PC-3 (cell line): ENCODE measurements at regions not wholly inside any gene's neighbourhood (a gene's known extent, or its start where the extent isn't known, plus 50 kb on each side); places are given as distances from the start of the nearest gene placed in this dataset.

ENCODE experiments used
- ATAC-seq: fragments of 200-7000 bp; cut with Tn5 transposase; 2 replicates; pipeline ENCODE4 v1.9.1; 2020; ENCODE audit warnings: mild to moderate bottlenecking, moderate library complexity
- BruUV-seq: library from RNA; stranded (reverse); fragments of 400-500 nt; replicated peaks from 2 replicates; lab custom pipeline; 2021; lab: Mats Ljungman, UMichigan
- CTCF ChIA-PET: fragments of 300-600 bp; sonication (Branson Sonifier 250); formaldehyde crosslinking; loops from one replicate; lab custom pipeline; 2022; ENCODE audit warnings: antibody characterized with exemption; lab: Charles Lee
- POLR2A ChIA-PET: fragments of 300-600 bp; sonication (Branson Sonifier 250); formaldehyde crosslinking; loops from one replicate; lab custom pipeline; 2022; ENCODE audit warnings: antibody characterized with exemption; ENCODE audit not compliant: unreplicated experiment; lab: Charles Lee
- DNase-seq: peaks from one replicate; pipeline ENCODE4 v3.0.0-alpha.2; 2015
- H2AFZ ChIP-seq: fragments of 300-600 bp; sonication (generic); 2 replicates; pipeline ENCODE4 v1.6.0; 2016; ENCODE audit warnings: antibody characterized with exemption, low read length
- H3F3A ChIP-seq: fragments of 300-600 bp; sonication (generic); one replicate; pipeline ENCODE4 v1.6.0; 2017; ENCODE audit warnings: antibody characterized with exemption, low read length, control low read depth, mild to moderate bottlenecking; ENCODE audit not compliant: unreplicated experiment
- H3K27ac ChIP-seq: fragments of 300-600 bp; sonication (generic); 2 replicates; pipeline ENCODE4 v1.5.1; 2016; ENCODE audit warnings: mild to moderate bottlenecking, low read length
- H3K27me3 ChIP-seq: fragments of 300-600 bp; sonication (generic); 2 replicates; pipeline ENCODE4 v1.6.1; 2016; ENCODE audit warnings: low read length, mixed read lengths
- H3K36me3 ChIP-seq: fragments of 300-600 bp; sonication (generic); 2 replicates; pipeline ENCODE4 v1.6.1; 2016; ENCODE audit warnings: low read depth, mixed run types, low read length, mixed read lengths
- H3K4me1 ChIP-seq: fragments of 300-600 bp; sonication (generic); 2 replicates; pipeline ENCODE4 v1.5.1; 2016; ENCODE audit warnings: low read length; ENCODE audit not compliant: insufficient read depth
- H3K4me2 ChIP-seq: fragments of 300-600 bp; sonication (generic); 2 replicates; pipeline ENCODE4 v1.6.0; 2016; ENCODE audit warnings: low read length
- H3K4me3 ChIP-seq: fragments of 300-600 bp; sonication (generic); 2 replicates; pipeline ENCODE4 v1.5.1; 2016; ENCODE audit warnings: mild to moderate bottlenecking, low read length, mixed read lengths
- H3K79me2 ChIP-seq: fragments of 300-600 bp; sonication (generic); 2 replicates; pipeline ENCODE4 v1.6.1; 2017; ENCODE audit warnings: low read length, mixed read lengths
- H3K9ac ChIP-seq: fragments of 300-600 bp; sonication (generic); 2 replicates; pipeline ENCODE4 v1.6.0; 2016; ENCODE audit warnings: mild to moderate bottlenecking, low read length
- H3K9me2 ChIP-seq: fragments of 300-600 bp; sonication (generic); replicated peaks from 2 replicates; pipeline ENCODE4 v1.6.1; 2016; ENCODE audit warnings: mixed run types, low read length, mixed read lengths
- H3K9me3 ChIP-seq: fragments of 300-600 bp; sonication (generic); 2 replicates; pipeline ENCODE4 v1.6.1; 2016; ENCODE audit warnings: low read length, mixed read lengths
- H4K20me1 ChIP-seq: fragments of 300-600 bp; sonication (generic); 2 replicates; pipeline ENCODE4 v1.6.1; 2016; ENCODE audit warnings: low read length, mixed read lengths
- EZH2 ChIP-seq: fragments of 300-600 bp; sonication (generic); IDR thresholded peaks from one replicate; pipeline ENCODE4 v1.6.1; 2017; ENCODE audit warnings: antibody characterized with exemption, mild to moderate bottlenecking, low read length; ENCODE audit not compliant: unreplicated experiment
- EZH2phosphoT487 ChIP-seq: fragments of 300-600 bp; sonication (generic); IDR thresholded peaks from 2 replicates; pipeline ENCODE4 v1.6.1; 2018; ENCODE audit warnings: mild to moderate bottlenecking, antibody characterized with exemption, low read length, borderline replicate concordance
- intact Hi-C: fragments of 100-400 bp; cut with micrococcal nuclease; formaldehyde crosslinking; loops from 2 replicates; pipeline ENCODE4 v1.9.0; 2023
- TF ChIP-seq, protein P1 (sequence below): fragments of 300-600 bp; sonication (generic); conservative IDR thresholded peaks from 2 replicates; pipeline ENCODE4 v1.5.1; 2017; ENCODE audit warnings: antibody characterized with exemption, low read depth, mild to moderate bottlenecking, low read length

DNA sequence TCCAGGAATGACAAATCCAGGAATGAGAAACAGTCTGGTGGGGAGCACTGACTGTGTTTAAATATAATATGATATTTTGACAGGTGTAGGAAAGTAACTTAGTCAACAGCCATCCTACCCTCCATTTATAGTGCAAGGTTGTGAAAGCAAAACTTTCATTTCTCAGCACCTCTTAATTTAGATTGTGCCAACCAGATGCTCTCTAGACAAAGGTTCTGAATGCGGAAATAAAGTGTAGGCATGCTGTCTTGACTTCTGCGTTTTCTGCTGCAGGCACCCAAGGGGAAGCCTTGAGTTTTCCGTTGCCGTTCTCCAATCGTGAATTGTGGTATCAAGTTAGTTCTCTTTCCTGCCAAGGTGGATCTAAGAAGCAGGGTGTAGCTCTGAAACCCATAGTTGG lies 261.9 kb upstream of the SUCLG2 start:
- no peaks in the 10 kb centered on the region for H4K20me1 ChIP-seq
- no peak overlapping the region for H3K27ac ChIP-seq
- H2AFZ ChIP-seq, result no peak overlapping the region
- H3K4me1 ChIP-seq, result no peaks in the 10 kb centered on the region
- H3K36me3 ChIP-seq, result no peaks in the 10 kb centered on the region
- H3K9me2 ChIP-seq, result no peaks in the 10 kb centered on the region
- ChIA-PET CTCF (no interaction called here), POLR2A (no interaction called here)
- ATAC-seq (no peak), DNase-seq (no peak)
- no TSS peak for BruUV-seq
- H3K4me2 ChIP-seq, result no peak overlapping the region
- H3K9me3 ChIP-seq, result no peaks in the 10 kb centered on the region
- no peak overlapping the region for H3K4me3 ChIP-seq
- no peaks in the 10 kb centered on the region for H3K79me2 ChIP-seq
- TF ChIP-seq, protein P1, sequence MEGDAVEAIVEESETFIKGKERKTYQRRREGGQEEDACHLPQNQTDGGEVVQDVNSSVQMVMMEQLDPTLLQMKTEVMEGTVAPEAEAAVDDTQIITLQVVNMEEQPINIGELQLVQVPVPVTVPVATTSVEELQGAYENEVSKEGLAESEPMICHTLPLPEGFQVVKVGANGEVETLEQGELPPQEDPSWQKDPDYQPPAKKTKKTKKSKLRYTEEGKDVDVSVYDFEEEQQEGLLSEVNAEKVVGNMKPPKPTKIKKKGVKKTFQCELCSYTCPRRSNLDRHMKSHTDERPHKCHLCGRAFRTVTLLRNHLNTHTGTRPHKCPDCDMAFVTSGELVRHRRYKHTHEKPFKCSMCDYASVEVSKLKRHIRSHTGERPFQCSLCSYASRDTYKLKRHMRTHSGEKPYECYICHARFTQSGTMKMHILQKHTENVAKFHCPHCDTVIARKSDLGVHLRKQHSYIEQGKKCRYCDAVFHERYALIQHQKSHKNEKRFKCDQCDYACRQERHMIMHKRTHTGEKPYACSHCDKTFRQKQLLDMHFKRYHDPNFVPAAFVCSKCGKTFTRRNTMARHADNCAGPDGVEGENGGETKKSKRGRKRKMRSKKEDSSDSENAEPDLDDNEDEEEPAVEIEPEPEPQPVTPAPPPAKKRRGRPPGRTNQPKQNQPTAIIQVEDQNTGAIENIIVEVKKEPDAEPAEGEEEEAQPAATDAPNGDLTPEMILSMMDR, result no peak
- TF ChIP-seq EZH2 (no peak), EZH2phosphoT487 (no peak)
- H3K9ac ChIP-seq, result no peak overlapping the region
- H3K27me3 ChIP-seq, result no peaks in the 10 kb centered on the region
- H3F3A ChIP-seq, result no peaks in the 10 kb centered on the region
- intact Hi-C loops, result no loop called here

DNA sequence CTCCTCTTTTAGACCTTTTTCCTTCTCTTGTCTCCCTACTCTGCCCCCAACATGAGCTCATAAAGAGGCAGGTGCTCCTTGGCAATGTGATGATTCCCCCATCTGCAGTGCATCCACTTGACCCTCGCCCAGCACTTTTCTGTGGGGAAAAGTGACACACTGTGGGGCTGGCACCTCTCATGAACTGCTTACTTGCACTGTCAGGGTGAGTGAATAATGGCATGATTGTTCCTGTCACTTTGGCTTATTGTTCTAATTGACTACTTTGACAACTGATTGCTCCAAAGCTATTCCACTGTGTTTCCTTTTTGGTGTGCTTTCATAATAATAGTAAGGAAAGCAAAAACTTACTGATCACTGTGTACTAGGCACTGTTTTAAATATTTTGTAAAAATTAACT lies 253.3 kb upstream of the SUCLG2 start:
- ATAC-seq, result no peak

DNA sequence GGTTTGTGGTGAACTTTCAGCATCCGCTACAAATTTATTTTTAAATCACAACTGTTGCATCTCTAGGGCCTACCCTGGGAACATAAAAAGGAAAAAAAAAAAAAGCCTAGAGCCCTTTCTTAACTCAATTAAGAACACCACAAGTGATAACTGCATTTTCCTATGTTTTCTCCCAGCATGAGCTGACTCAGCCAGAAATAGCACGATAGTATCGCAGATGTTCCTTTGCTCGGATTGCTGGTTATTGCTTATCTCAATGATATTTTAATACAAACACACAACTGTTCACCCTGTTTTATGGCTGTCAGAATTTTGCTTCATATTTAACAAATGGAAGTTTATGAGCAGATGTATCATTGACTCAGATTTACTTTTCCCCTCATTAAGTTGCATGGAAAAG lies 251.8 kb upstream of the SUCLG2 start:
- no peak overlapping the region for H2AFZ ChIP-seq
- H3K9me3 ChIP-seq, result no peaks in the 10 kb centered on the region
- BruUV-seq, result no TSS peak
- intact Hi-C loops, result no loop called here
- no peaks in the 10 kb centered on the region for H3K27me3 ChIP-seq
- ATAC-seq (no peak), DNase-seq (no peak)
- TF ChIP-seq, protein P1, result no peak
- TF ChIP-seq EZH2phosphoT487 (no peak), EZH2 (no peak)
- POLR2A ChIA-PET, result no interaction called here
- no peak overlapping the region for H3K4me3 ChIP-seq
- H3F3A ChIP-seq, result no peaks in the 10 kb centered on the region
- no peaks in the 10 kb centered on the region for H4K20me1 ChIP-seq
- CTCF ChIA-PET, result no interaction called here
- H3K4me2 ChIP-seq, result no peak overlapping the region
- H3K9ac ChIP-seq, result no peak overlapping the region
- no peaks in the 10 kb centered on the region for H3K36me3 ChIP-seq
- no peaks in the 10 kb centered on the region for H3K4me1 ChIP-seq
- no peaks in the 10 kb centered on the region for H3K9me2 ChIP-seq
- H3K27ac ChIP-seq, result no peak overlapping the region
- H3K79me2 ChIP-seq, result no peaks in the 10 kb centered on the region

More for the DNA sequence above, 253.3 kb upstream of the SUCLG2 start:
- H4K20me1 ChIP-seq, result no peaks in the 10 kb centered on the region
- TF ChIP-seq EZH2 (no peak), EZH2phosphoT487 (no peak)
- TF ChIP-seq, protein P1, result no peak
- H3F3A ChIP-seq, result no peaks in the 10 kb centered on the region
- H3K4me3 ChIP-seq, result no peak overlapping the region
- CTCF ChIA-PET, result no interaction called here
- H3K79me2 ChIP-seq, result no peaks in the 10 kb centered on the region
- no TSS peak for BruUV-seq
- H3K4me2 ChIP-seq, result no peak overlapping the region
- H3K9ac ChIP-seq, result no peak overlapping the region
- no peak overlapping the region for H3K27ac ChIP-seq
- DNase-seq, result no peak
- H3K27me3 ChIP-seq, result no peaks in the 10 kb centered on the region
- H3K9me3 ChIP-seq, result no peaks in the 10 kb centered on the region
- no peaks in the 10 kb centered on the region for H3K4me1 ChIP-seq
- POLR2A ChIA-PET, result no interaction called here
- H3K9me2 ChIP-seq, result no peaks in the 10 kb centered on the region
- intact Hi-C loops, result no loop called here
- H2AFZ ChIP-seq, result no peak overlapping the region
- no peaks in the 10 kb centered on the region for H3K36me3 ChIP-seq
